ENCODE measurements at regions not wholly inside any gene's neighbourhood (a gene's known extent, or its start where the extent isn't known, plus 50 kb on each side); places are given as distances from the start of the nearest gene placed in this dataset.

GRCh38 chr5:167951116-167951515 is 340.3 kb upstream of the WWC1 start:
- Mint-ChIP-seq H3K27me3 (no peaks in the 10 kb centered on the region), H3K36me3 (ENCODE audit: insufficient read depth) (peaks cover 3% of the 10 kb centered on the region), H3K4me1 (ENCODE audit: low read depth in 2 of 2) (no peaks in the 10 kb centered on the region), H3K27ac (no peak overlapping the region), H3K4me3 (no peak overlapping the region), H3K9me3 (peaks cover 3 to 7% of the 10 kb centered on the region in 2 donors)
- ATAC-seq (replicated peaks) (no peak), DNase-seq (no peak)

GRCh38 chr5:167952278-167952995 is 339.0 kb upstream of the WWC1 start:
- peaks cover 3% of the 10 kb centered on the region for H3K36me3 Mint-ChIP-seq (ENCODE audit: insufficient read depth)
- no peaks in the 10 kb centered on the region for H3K27me3 Mint-ChIP-seq
- ATAC-seq (replicated peaks), result no peak
- peaks cover 8 to 13% of the 10 kb centered on the region in 2 donors for H3K9me3 Mint-ChIP-seq
- H3K4me1 Mint-ChIP-seq (ENCODE audit: low read depth in 2 of 2), result no peaks in the 10 kb centered on the region
- H3K4me3 Mint-ChIP-seq, result no peak overlapping the region
- no peak overlapping the region for H3K27ac Mint-ChIP-seq
- DNase-seq, result no peak

GRCh38 chr5:167953151-167953798 is 338.2 kb upstream of the WWC1 start:
- Mint-ChIP-seq H3K4me3 (no peak overlapping the region), H3K36me3 (ENCODE audit: insufficient read depth) (peaks cover 3% of the 10 kb centered on the region), H3K4me1 (ENCODE audit: low read depth in 2 of 2) (no peaks in the 10 kb centered on the region), H3K27me3 (no peaks in the 10 kb centered on the region), H3K27ac (no peak overlapping the region), H3K9me3 (peaks cover 10 to 16% of the 10 kb centered on the region in 2 donors)
- no peak for ATAC-seq (replicated peaks)
- no peak for DNase-seq

- Mint-ChIP-seq H3K27me3 (no peaks in the 10 kb centered on the region), H3K27ac (no peak overlapping the region), H3K4me1 (ENCODE audit: low read depth in 2 of 2) (no peaks in the 10 kb centered on the region), H3K9me3 (peaks cover 12 to 16% of the 10 kb centered on the region in 2 donors), H3K4me3 (no peak overlapping the region), H3K36me3 (ENCODE audit: insufficient read depth) (no peaks in the 10 kb centered on the region)
- ATAC-seq (replicated peaks) (no peak), DNase-seq (no peak)
Observed at GRCh38 chr5:167961731-167962130, 329.7 kb upstream of the WWC1 start.

- H3K36me3 Mint-ChIP-seq (ENCODE audit: insufficient read depth), result no peaks in the 10 kb centered on the region
- H3K4me3 Mint-ChIP-seq, result no peak overlapping the region
- no peaks in the 10 kb centered on the region for H3K27me3 Mint-ChIP-seq
- no peak for ATAC-seq (replicated peaks)
- H3K27ac Mint-ChIP-seq, result no peak overlapping the region
- no peak for DNase-seq
- H3K9me3 Mint-ChIP-seq, result peaks cover 4 to 8% of the 10 kb centered on the region in 2 donors
- H3K4me1 Mint-ChIP-seq (ENCODE audit: low read depth in 2 of 2), result no peaks in the 10 kb centered on the region
Observed at GRCh38 chr5:167964529-167964928, 326.9 kb upstream of the WWC1 start.

GRCh38 chr5:167965710-167966109 is 325.7 kb upstream of the WWC1 start:
- H3K36me3 Mint-ChIP-seq (ENCODE audit: insufficient read depth), result no peaks in the 10 kb centered on the region
- no peak overlapping the region for H3K27ac Mint-ChIP-seq
- DNase-seq (no peak), ATAC-seq (replicated peaks) (no peak)
- H3K9me3 Mint-ChIP-seq, result peaks cover 4 to 8% of the 10 kb centered on the region in 2 donors
- H3K4me1 Mint-ChIP-seq (ENCODE audit: low read depth in 2 of 2), result no peaks in the 10 kb centered on the region
- H3K27me3 Mint-ChIP-seq, result no peaks in the 10 kb centered on the region
- no peak overlapping the region for H3K4me3 Mint-ChIP-seq

GRCh38 chr5:167966979-167967378 is 324.5 kb upstream of the WWC1 start:
- Mint-ChIP-seq H3K36me3 (ENCODE audit: insufficient read depth) (no peaks in the 10 kb centered on the region), H3K27ac (no peak overlapping the region), H3K4me3 (no peak overlapping the region), H3K9me3 (peaks cover 6 to 8% of the 10 kb centered on the region in 2 donors), H3K27me3 (no peaks in the 10 kb centered on the region), H3K4me1 (ENCODE audit: low read depth in 2 of 2) (no peaks in the 10 kb centered on the region)
- ATAC-seq (replicated peaks) (no peak), DNase-seq (no peak)

- Mint-ChIP-seq H3K4me1 (ENCODE audit: low read depth in 2 of 2) (no peaks in the 10 kb centered on the region), H3K4me3 (no peak overlapping the region), H3K9me3 (peaks cover 6 to 8% of the 10 kb centered on the region in 2 donors), H3K27ac (no peak overlapping the region), H3K27me3 (no peaks in the 10 kb centered on the region), H3K36me3 (ENCODE audit: insufficient read depth) (no peaks in the 10 kb centered on the region)
- ATAC-seq (replicated peaks) (no peak), DNase-seq (no peak)
Observed at GRCh38 chr5:167967494-167968177, 323.8 kb upstream of the WWC1 start.

GRCh38 chr5:167968837-167969236 is 322.6 kb upstream of the WWC1 start:
- no peak for ATAC-seq (replicated peaks)
- H3K36me3 Mint-ChIP-seq (ENCODE audit: insufficient read depth), result no peaks in the 10 kb centered on the region
- H3K4me1 Mint-ChIP-seq (ENCODE audit: low read depth in 2 of 2), result no peaks in the 10 kb centered on the region
- no peak overlapping the region for H3K27ac Mint-ChIP-seq
- H3K9me3 Mint-ChIP-seq, result peaks cover 12 to 15% of the 10 kb centered on the region in 2 donors
- no peak for DNase-seq
- no peaks in the 10 kb centered on the region for H3K27me3 Mint-ChIP-seq
- H3K4me3 Mint-ChIP-seq, result no peak overlapping the region

GRCh38 chr5:167969998-167970397 is 321.4 kb upstream of the WWC1 start:
- no peaks in the 10 kb centered on the region for H3K36me3 Mint-ChIP-seq (ENCODE audit: insufficient read depth)
- no peaks in the 10 kb centered on the region for H3K27me3 Mint-ChIP-seq
- peaks cover 7 to 8% of the 10 kb centered on the region in 2 donors for H3K9me3 Mint-ChIP-seq
- H3K4me3 Mint-ChIP-seq, result no peak overlapping the region
- no peak for ATAC-seq (replicated peaks)
- H3K27ac Mint-ChIP-seq, result no peak overlapping the region
- no peaks in the 10 kb centered on the region for H3K4me1 Mint-ChIP-seq (ENCODE audit: low read depth in 2 of 2)
- no peak for DNase-seq

- Mint-ChIP-seq H3K4me1 (ENCODE audit: low read depth in 2 of 2) (no peaks in the 10 kb centered on the region), H3K9me3 (peaks cover 7 to 8% of the 10 kb centered on the region in 2 donors), H3K27ac (no peak overlapping the region), H3K36me3 (ENCODE audit: insufficient read depth) (no peaks in the 10 kb centered on the region), H3K27me3 (no peaks in the 10 kb centered on the region), H3K4me3 (no peak overlapping the region)
- no peak for DNase-seq
- no peak for ATAC-seq (replicated peaks)
Observed at GRCh38 chr5:167971706-167972105, 319.7 kb upstream of the WWC1 start.

- Mint-ChIP-seq H3K27ac (no peak overlapping the region), H3K36me3 (ENCODE audit: insufficient read depth) (no peaks in the 10 kb centered on the region), H3K27me3 (no peaks in the 10 kb centered on the region), H3K9me3 (peaks cover 7 to 8% of the 10 kb centered on the region in 2 donors), H3K4me3 (no peak overlapping the region), H3K4me1 (ENCODE audit: low read depth in 2 of 2) (no peaks in the 10 kb centered on the region)
- ATAC-seq (replicated peaks) (no peak), DNase-seq (no peak)
Observed at GRCh38 chr5:167973126-167973525, 318.3 kb upstream of the WWC1 start.

- Mint-ChIP-seq H3K27me3 (no peaks in the 10 kb centered on the region), H3K36me3 (ENCODE audit: insufficient read depth) (no peaks in the 10 kb centered on the region), H3K4me3 (no peak overlapping the region), H3K27ac (no peak overlapping the region), H3K4me1 (ENCODE audit: low read depth in 2 of 2) (no peaks in the 10 kb centered on the region), H3K9me3 (peaks cover 6 to 22% of the 10 kb centered on the region in 2 donors)
- DNase-seq (no peak), ATAC-seq (replicated peaks) (no peak)
Observed at GRCh38 chr5:167984951-167985350, 306.5 kb upstream of the WWC1 start.

GRCh38 chr5:167985373-167985772 is 306.1 kb upstream of the WWC1 start:
- no peak for ATAC-seq (replicated peaks)
- no peaks in the 10 kb centered on the region for H3K27me3 Mint-ChIP-seq

More at GRCh38 chr5:167985373-167985772, 306.1 kb upstream of the WWC1 start:
- Mint-ChIP-seq H3K36me3 (ENCODE audit: insufficient read depth) (no peaks in the 10 kb centered on the region), H3K9me3 (peaks cover 6 to 18% of the 10 kb centered on the region in 2 donors), H3K4me1 (ENCODE audit: low read depth in 2 of 2) (no peaks in the 10 kb centered on the region), H3K4me3 (no peak overlapping the region), H3K27ac (no peak overlapping the region)
- DNase-seq, result no peak

Data from effector memory CD8-positive, alpha-beta T cell (primary cell).